ENCODE measurements at regions not wholly inside any gene's neighbourhood (a gene's known extent, or its start where the extent isn't known, plus 50 kb on each side); places are given as distances from the start of the nearest gene placed in this dataset.

DNA sequence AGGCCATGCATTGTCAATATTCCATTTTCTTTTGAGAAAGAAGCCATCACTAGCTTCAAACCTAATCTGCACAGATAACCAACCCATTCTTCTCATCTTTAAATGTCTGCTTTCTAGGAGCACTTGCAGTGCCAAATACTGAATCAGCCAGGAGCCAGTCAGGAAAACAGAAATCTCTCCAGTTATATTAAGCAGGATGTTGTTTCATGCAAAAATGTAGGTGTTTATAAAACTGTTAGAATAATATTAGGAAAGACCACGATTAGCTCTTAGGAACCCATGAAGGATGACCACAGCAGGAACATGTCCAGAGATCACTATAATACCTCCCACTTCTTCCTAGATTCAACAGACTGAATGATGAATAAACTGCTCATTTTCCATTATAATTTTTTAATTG lies 86.0 kb downstream of the TTC32 start:
- Histone ChIP-seq H3K4me2 (ENCODE audit: low read length) (no peak overlapping the region), H3K4me1 (ENCODE audit: insufficient read depth, low read length) (peaks cover 7% of the 10 kb centered on the region), H3K79me2 (ENCODE audit: low read length) (no peaks in the 10 kb centered on the region), H3K9me3 (ENCODE audit: low read length) (no peaks in the 10 kb centered on the region), H4K20me1 (ENCODE audit: low read length) (no peaks in the 10 kb centered on the region), H3K36me3 (ENCODE audit: low read depth, low read length) (no peaks in the 10 kb centered on the region), H3K9me2 (replicated peaks; ENCODE audit: low read length) (no peaks in the 10 kb centered on the region), H3K27me3 (ENCODE audit: low read length) (no peaks in the 10 kb centered on the region), H2AFZ (ENCODE audit: low read length) (no peak overlapping the region), H3K9ac (ENCODE audit: low read length) (no peak overlapping the region), H3K4me3 (ENCODE audit: low read length) (no peak overlapping the region), H3F3A (ENCODE audit: low read length, unreplicated experiment) (no peaks in the 10 kb centered on the region), H3K27ac (ENCODE audit: low read length) (no peak overlapping the region)
- DNase-seq (no peak), ATAC-seq (no peak)
- TF ChIP-seq EZH2phosphoT487 (IDR thresholded peaks at IDR 0.05; ENCODE audit: borderline replicate concordance, low read length) (no peak), EZH2 (IDR thresholded peaks at IDR 0.05; ENCODE audit: low read length, unreplicated experiment) (no peak)
- TF ChIP-seq, protein P1, sequence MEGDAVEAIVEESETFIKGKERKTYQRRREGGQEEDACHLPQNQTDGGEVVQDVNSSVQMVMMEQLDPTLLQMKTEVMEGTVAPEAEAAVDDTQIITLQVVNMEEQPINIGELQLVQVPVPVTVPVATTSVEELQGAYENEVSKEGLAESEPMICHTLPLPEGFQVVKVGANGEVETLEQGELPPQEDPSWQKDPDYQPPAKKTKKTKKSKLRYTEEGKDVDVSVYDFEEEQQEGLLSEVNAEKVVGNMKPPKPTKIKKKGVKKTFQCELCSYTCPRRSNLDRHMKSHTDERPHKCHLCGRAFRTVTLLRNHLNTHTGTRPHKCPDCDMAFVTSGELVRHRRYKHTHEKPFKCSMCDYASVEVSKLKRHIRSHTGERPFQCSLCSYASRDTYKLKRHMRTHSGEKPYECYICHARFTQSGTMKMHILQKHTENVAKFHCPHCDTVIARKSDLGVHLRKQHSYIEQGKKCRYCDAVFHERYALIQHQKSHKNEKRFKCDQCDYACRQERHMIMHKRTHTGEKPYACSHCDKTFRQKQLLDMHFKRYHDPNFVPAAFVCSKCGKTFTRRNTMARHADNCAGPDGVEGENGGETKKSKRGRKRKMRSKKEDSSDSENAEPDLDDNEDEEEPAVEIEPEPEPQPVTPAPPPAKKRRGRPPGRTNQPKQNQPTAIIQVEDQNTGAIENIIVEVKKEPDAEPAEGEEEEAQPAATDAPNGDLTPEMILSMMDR (conservative IDR thresholded peaks at IDR 0.05; ENCODE audit: low read depth, low read length) = no peak
- ChIA-PET POLR2A (ENCODE audit: unreplicated experiment) (no interaction called here), CTCF (no interaction called here)
- no TSS peak for BruUV-seq (replicated peaks)
- intact Hi-C loops (cut with micrococcal nuclease) = no loop called here

DNA sequence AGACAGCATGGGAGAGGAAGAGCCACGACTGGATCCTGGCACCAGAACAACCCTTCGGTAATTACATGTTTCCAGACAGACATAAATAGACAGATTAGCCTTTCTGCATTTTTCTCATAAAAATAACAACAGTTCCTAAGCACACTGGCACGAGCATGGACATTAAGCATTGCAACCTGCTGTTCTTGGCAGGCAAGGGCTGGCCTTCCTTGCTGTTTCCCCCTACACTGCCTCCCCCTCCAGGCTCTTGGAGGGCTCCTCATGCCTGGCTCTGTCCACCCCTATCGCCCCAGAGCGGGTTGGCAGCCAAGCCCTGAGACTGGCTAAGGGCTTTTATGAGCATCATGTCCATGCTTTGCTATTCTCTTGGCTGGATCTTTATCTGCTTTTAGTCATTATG lies 89.6 kb downstream of the TTC32 start:
- H3K27me3 ChIP-seq (ENCODE audit: low read length) = no peaks in the 10 kb centered on the region
- H3K9ac ChIP-seq (ENCODE audit: low read length) = no peak overlapping the region
- POLR2A ChIA-PET (ENCODE audit: unreplicated experiment) = no interaction called here
- CTCF ChIA-PET = no interaction called here
- H3K9me2 ChIP-seq (replicated peaks; ENCODE audit: low read length) = no peaks in the 10 kb centered on the region
- no peak overlapping the region for H2AFZ ChIP-seq (ENCODE audit: low read length)
- no peak overlapping the region for H3K4me2 ChIP-seq (ENCODE audit: low read length)
- H3K79me2 ChIP-seq (ENCODE audit: low read length) = no peaks in the 10 kb centered on the region
- DNase-seq (no peak), ATAC-seq (peak; percentile 88)
- BruUV-seq (replicated peaks) = no TSS peak
- no peak overlapping the region for H3K4me3 ChIP-seq (ENCODE audit: low read length)
- H3K36me3 ChIP-seq (ENCODE audit: low read depth, low read length) = no peaks in the 10 kb centered on the region
- intact Hi-C loops (cut with micrococcal nuclease) = no loop called here
- H3K9me3 ChIP-seq (ENCODE audit: low read length) = no peaks in the 10 kb centered on the region
- H3F3A ChIP-seq (ENCODE audit: low read length, unreplicated experiment) = no peaks in the 10 kb centered on the region
- H3K27ac ChIP-seq (ENCODE audit: low read length) = no peak overlapping the region
- TF ChIP-seq EZH2 (IDR thresholded peaks at IDR 0.05; ENCODE audit: low read length, unreplicated experiment) = no peak
- TF ChIP-seq, protein P1 (conservative IDR thresholded peaks at IDR 0.05; ENCODE audit: low read depth, low read length) = no peak
- no peak for TF ChIP-seq EZH2phosphoT487 (IDR thresholded peaks at IDR 0.05; ENCODE audit: borderline replicate concordance, low read length)
- H4K20me1 ChIP-seq (ENCODE audit: low read length) = no peaks in the 10 kb centered on the region
- H3K4me1 ChIP-seq (ENCODE audit: insufficient read depth, low read length) = no peaks in the 10 kb centered on the region

DNA sequence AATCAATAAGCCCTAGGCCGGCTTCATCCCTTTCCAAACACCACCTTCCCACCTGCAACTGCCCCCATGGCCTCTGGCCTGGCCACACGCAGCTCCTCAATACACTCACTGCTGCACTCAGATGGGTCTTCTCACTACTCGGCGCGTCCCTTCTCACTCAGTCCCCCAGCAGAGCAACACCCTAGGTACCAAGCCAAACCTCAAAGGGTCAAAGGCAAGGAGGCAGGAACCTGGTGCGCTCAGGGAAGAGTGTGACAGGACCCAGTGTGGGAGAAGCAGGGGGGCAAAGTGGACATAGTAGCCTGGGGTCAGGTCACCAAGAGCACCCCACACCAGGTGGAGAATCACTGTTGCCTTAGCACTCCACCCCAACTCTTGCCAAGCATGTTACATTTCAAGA lies 90.6 kb downstream of the TTC32 start:
- ATAC-seq (no peak), DNase-seq (no peak)
- H3K4me3 ChIP-seq (ENCODE audit: low read length) = no peak overlapping the region
- no peak overlapping the region for H3K9ac ChIP-seq (ENCODE audit: low read length)
- H3F3A ChIP-seq (ENCODE audit: low read length, unreplicated experiment) = no peaks in the 10 kb centered on the region
- H3K79me2 ChIP-seq (ENCODE audit: low read length) = no peaks in the 10 kb centered on the region
- no peak for TF ChIP-seq EZH2 (IDR thresholded peaks at IDR 0.05; ENCODE audit: low read length, unreplicated experiment)
- TF ChIP-seq EZH2phosphoT487 (IDR thresholded peaks at IDR 0.05; ENCODE audit: borderline replicate concordance, low read length) = no peak
- TF ChIP-seq, protein P1 (conservative IDR thresholded peaks at IDR 0.05; ENCODE audit: low read depth, low read length) = no peak
- H3K9me2 ChIP-seq (replicated peaks; ENCODE audit: low read length) = no peaks in the 10 kb centered on the region
- no TSS peak for BruUV-seq (replicated peaks)
- H2AFZ ChIP-seq (ENCODE audit: low read length) = no peak overlapping the region
- no peak overlapping the region for H3K27ac ChIP-seq (ENCODE audit: low read length)
- intact Hi-C loops (cut with micrococcal nuclease) = no loop called here
- CTCF ChIA-PET = no interaction called here
- no peaks in the 10 kb centered on the region for H3K36me3 ChIP-seq (ENCODE audit: low read depth, low read length)
- H4K20me1 ChIP-seq (ENCODE audit: low read length) = no peaks in the 10 kb centered on the region
- H3K9me3 ChIP-seq (ENCODE audit: low read length) = no peaks in the 10 kb centered on the region
- no peak overlapping the region for H3K4me2 ChIP-seq (ENCODE audit: low read length)
- POLR2A ChIA-PET (ENCODE audit: unreplicated experiment) = no interaction called here
- H3K27me3 ChIP-seq (ENCODE audit: low read length) = no peaks in the 10 kb centered on the region
- no peaks in the 10 kb centered on the region for H3K4me1 ChIP-seq (ENCODE audit: insufficient read depth, low read length)

Measured in PC-3 (cell line).